ENCODE measurements at regions not wholly inside any gene's neighbourhood (a gene's known extent, or its start where the extent isn't known, plus 50 kb on each side); places are given as distances from the start of the nearest gene placed in this dataset.

GRCh38 chr4:163404580-163404979 lies 60.9 kb downstream of the NPY5R start (continued):
- TF ChIP-seq ZNF462 (CRISPR knock-in tag; IDR thresholded peaks at IDR 0.05) (no peak), ZNF114 (CRISPR knock-in tag; IDR thresholded peaks at IDR 0.05) (no peak)

- no peaks in the 10 kb centered on the region for H4K20me1 ChIP-seq (replicated peaks; ENCODE audit: insufficient read depth)
- Mint-ChIP-seq H3K4me1 (peaks cover 26% of the 10 kb centered on the region), H3K9me3 (no peaks in the 10 kb centered on the region), H3K27me3 (ENCODE audit: insufficient read depth, low read depth, poor library complexity) (no peaks in the 10 kb centered on the region), H3K36me3 (ENCODE audit: low read depth) (no peaks in the 10 kb centered on the region), H3K4me3 (no peak overlapping the region), H3K27ac (peak overlapping the region; percentile 94)
- peaks cover 25% of the 10 kb centered on the region; the same call in 1 of the 2 replicates for H3K4me1 ChIP-seq (ENCODE audit: insufficient read depth)
- H3K36me3 ChIP-seq (ENCODE audit: insufficient read depth), result no peaks in the 10 kb centered on the region
- H3K9me2 ChIP-seq (ENCODE audit: insufficient read depth), result no peaks in the 10 kb centered on the region
- H3K27me3 ChIP-seq (ENCODE audit: insufficient read depth), result no peaks in the 10 kb centered on the region
- H3K4me2 ChIP-seq, result no peak overlapping the region
- ATAC-seq (no peak), DNase-seq (ENCODE audit: low spot score) (no peak)
- H3K27ac ChIP-seq (ENCODE audit: low read depth), result 0 out of 2 replicates have a peak overlapping the region, but pooled peaks have one; percentile 6
- H3K4me3 ChIP-seq, result no peak overlapping the region
- no peaks in the 10 kb centered on the region for H3F3A ChIP-seq (replicated peaks; ENCODE audit: low read depth)
- no peaks in the 10 kb centered on the region for H3K79me2 ChIP-seq (replicated peaks; ENCODE audit: insufficient read depth)
- peak overlapping the region; percentile 50; the same call in 1 of the 2 replicates for H2AFZ ChIP-seq
- no peak for TF ChIP-seq CTCF (conservative IDR thresholded peaks at IDR 0.05; ENCODE audit: low read depth in 2 of 2)
- TF ChIP-seq EZH2 (IDR thresholded peaks at IDR 0.05; ENCODE audit: low read depth, unreplicated experiment), result no peak
- TF ChIP-seq POLR2AphosphoS5 (IDR thresholded peaks at IDR 0.05; ENCODE audit: low read depth), result no peak
- no peak for TF ChIP-seq EZH2phosphoT487 (IDR thresholded peaks at IDR 0.05; ENCODE audit: unreplicated experiment)
- no peak for TF ChIP-seq ZNF462 (CRISPR knock-in tag; IDR thresholded peaks at IDR 0.05)
- no peak for TF ChIP-seq ZNF114 (CRISPR knock-in tag; IDR thresholded peaks at IDR 0.05)
- no peak for TF ChIP-seq CREB1 (CRISPR knock-in tag; IDR thresholded peaks at IDR 0.05; ENCODE audit: low read depth)
Measured at GRCh38 chr4:163404080-163404479, 60.4 kb downstream of the NPY5R start.

All from GM23338 (cell line).